HepG2 (cell line): ENCODE measurements at regions not wholly inside any gene's neighbourhood (a gene's known extent, or its start where the extent isn't known, plus 50 kb on each side); places are given as distances from the start of the nearest gene placed in this dataset.

Experiments used
- CREB1 ChIP-seq, 2 experiments: fragments of 450-650 bp in 1 of 2; IDR thresholded peaks; 2 replicates each; pipeline ENCODE4 v1.6.1; 2016 to 2017; ENCODE audit warnings: control low read depth in 1 of 2, mild to moderate bottlenecking in 1 of 2, missing compliant biosample characterization in 1 of 2, missing genetic modification characterization in 1 of 2
- DBP ChIP-seq: sonication (generic); formaldehyde crosslinking; IDR thresholded peaks from 2 replicates; pipeline ENCODE4 v1.4.0; 2020; ENCODE audit warnings: missing genetic modification reagents; ENCODE audit errors: not compliant biosample characterization
- GLMP ChIP-seq: sonication (generic); formaldehyde crosslinking; IDR thresholded peaks from 2 replicates; pipeline ENCODE4 v1.9.0; 2021; ENCODE audit warnings: missing genetic modification reagents, mild to moderate bottlenecking, borderline replicate concordance
- NFRKB ChIP-seq: fragments of 450-650 bp; IDR thresholded peaks from 2 replicates; pipeline ENCODE4 v1.6.1; 2017
- PREB ChIP-seq: sonication (generic); formaldehyde crosslinking; IDR thresholded peaks from 2 replicates; pipeline ENCODE4 v1.4.0; 2020; ENCODE audit warnings: missing genetic modification reagents
- REPIN1 ChIP-seq: sonication (generic); formaldehyde crosslinking; IDR thresholded peaks from 2 replicates; pipeline ENCODE4 v1.8.0; 2022; ENCODE audit warnings: missing genetic modification reagents, low read depth, mild to moderate bottlenecking, borderline replicate concordance
- RORA ChIP-seq: sonication (generic); formaldehyde crosslinking; IDR thresholded peaks from 2 replicates; pipeline ENCODE4 v1.5.0; 2020; ENCODE audit warnings: mild to moderate bottlenecking, missing genetic modification reagents, moderate library complexity
- TFE3 ChIP-seq: IDR thresholded peaks from 2 replicates; pipeline ENCODE4 v1.6.1; 2016
- ZBTB20 ChIP-seq: sonication (generic); formaldehyde crosslinking; IDR thresholded peaks from 2 replicates; pipeline ENCODE4 v1.8.1; 2023; ENCODE audit warnings: missing genetic modification reagents, low read depth, mild to moderate bottlenecking, borderline replicate concordance
- ZSCAN20 ChIP-seq: sonication (generic); formaldehyde crosslinking; IDR thresholded peaks from 2 replicates; pipeline ENCODE4 v1.4.0; 2020; ENCODE audit warnings: missing genetic modification reagents, mild to moderate bottlenecking, borderline replicate concordance

GRCh38 chr15:63435204-63435820 lies 53.7 kb upstream of the CA12 start (continued):
- TF ChIP-seq TFE3 (CRISPR knock-in tag) (no peak), NFRKB (no peak), RORA (no peak), PREB (CRISPR knock-in tag) (no peak), CREB1 (IDR thresholded peaks at IDR 0.05) (no peak), CREB1 (CRISPR knock-in tag; IDR thresholded peaks at IDR 0.05) (no peak), REPIN1 (CRISPR knock-in tag) (no peak), ZBTB20 (CRISPR knock-in tag) (no peak), ZSCAN20 (CRISPR knock-in tag) (no peak), GLMP (CRISPR knock-in tag) (no peak), DBP (CRISPR knock-in tag) (no peak)
